Trophoblast cell (in vitro differentiated cells and primary cell): ENCODE measurements at regions not wholly inside any gene's neighbourhood (a gene's known extent, or its start where the extent isn't known, plus 50 kb on each side); places are given as distances from the start of the nearest gene placed in this dataset.
"Not testable (repeated sequence)": the region's sequence is repeated elsewhere in the genome, so short reads cannot be mapped to it uniquely, and the experiment has no call there.

ENCODE experiments used
- DNase-seq, 2 donors: peaks; one replicate each; pipeline ENCODE4 v3.0.0-alpha.2; 2016
- H2AFZ ChIP-seq: 2 replicates; pipeline ENCODE4 v1.6.1; 2013; ENCODE audit warnings: low read length, moderate library complexity, mild to moderate bottlenecking; ENCODE audit not compliant: insufficient read depth, poor library complexity
- H2AK5ac ChIP-seq: 2 replicates; pipeline ENCODE4 v1.6.1; 2013; ENCODE audit warnings: mild to moderate bottlenecking, low read length
- H2BK120ac ChIP-seq: 2 replicates; pipeline ENCODE4 v1.6.1; 2013; ENCODE audit warnings: low read length, mild to moderate bottlenecking, moderate library complexity; ENCODE audit not compliant: insufficient read depth, poor library complexity
- H2BK12ac ChIP-seq: 2 replicates; pipeline ENCODE4 v1.6.1; 2013; ENCODE audit warnings: mild to moderate bottlenecking, low read length, moderate library complexity
- H2BK5ac ChIP-seq: 2 replicates; pipeline ENCODE4 v1.6.1; 2013; ENCODE audit warnings: low read length, low read depth, moderate library complexity, mild to moderate bottlenecking; ENCODE audit not compliant: poor library complexity
- H3K14ac ChIP-seq: 2 replicates; pipeline ENCODE4 v1.6.1; 2013; ENCODE audit warnings: mild to moderate bottlenecking, low read length
- H3K18ac ChIP-seq: 2 replicates; pipeline ENCODE4 v1.6.1; 2013; ENCODE audit warnings: mild to moderate bottlenecking, low read length
- H3K23ac ChIP-seq: 2 replicates; pipeline ENCODE4 v1.6.1; 2013; ENCODE audit warnings: low read length
- H3K27ac ChIP-seq: 2 replicates; pipeline ENCODE4 v1.5.1; 2013; ENCODE audit warnings: low read depth, mild to moderate bottlenecking, inconsistent platforms, low read length, moderate library complexity
- H3K27me3 ChIP-seq: 2 replicates; pipeline ENCODE4 v1.6.1; 2013; ENCODE audit warnings: inconsistent platforms, mild to moderate bottlenecking, low read length, moderate library complexity; ENCODE audit not compliant: insufficient read depth
- H3K36me3 ChIP-seq, 2 experiments: 1 replicate in 1 of 2; 2 replicates in 1 of 2; pipeline ENCODE4 v1.6.1; 2013; ENCODE audit warnings: low read length in 2 of 2, mild to moderate bottlenecking in 2 of 2, moderate library complexity in 1 of 2; ENCODE audit not compliant: insufficient read depth in 2 of 2, control insufficient read depth in 1 of 2
- H3K4ac ChIP-seq: 2 replicates; pipeline ENCODE4 v1.6.1; 2013; ENCODE audit warnings: low read depth, mild to moderate bottlenecking, low read length, moderate library complexity
- H3K4me1 ChIP-seq, 2 experiments: 1 replicate in 1 of 2; 2 replicates in 1 of 2; pipeline ENCODE4 v1.6.1; 2013; ENCODE audit warnings: low read length in 2 of 2, mild to moderate bottlenecking in 2 of 2, moderate library complexity in 1 of 2; ENCODE audit not compliant: insufficient read depth in 2 of 2, control insufficient read depth in 1 of 2
- H3K4me2 ChIP-seq: 2 replicates; pipeline ENCODE4 v1.6.1; 2013; ENCODE audit warnings: inconsistent platforms, mild to moderate bottlenecking, low read length, moderate library complexity
- H3K4me3 ChIP-seq: 2 replicates; pipeline ENCODE4 v1.5.1; 2013; ENCODE audit warnings: mild to moderate bottlenecking, low read depth, low read length, inconsistent platforms
- H3K79me1 ChIP-seq: one replicate; pipeline ENCODE4 v1.6.1; 2013; ENCODE audit warnings: low read length
- H3K79me2 ChIP-seq: 2 replicates; pipeline ENCODE4 v1.6.1; 2013; ENCODE audit warnings: low read length, mild to moderate bottlenecking; ENCODE audit not compliant: control insufficient read depth, insufficient read depth, poor library complexity
- H3K9ac ChIP-seq: 2 replicates; pipeline ENCODE4 v1.6.1; 2013; ENCODE audit warnings: mild to moderate bottlenecking, low read length
- H3K9me3 ChIP-seq: 2 replicates; pipeline ENCODE4 v1.6.1; 2013; ENCODE audit warnings: low read depth, mild to moderate bottlenecking, control low read depth, inconsistent platforms, low read length; ENCODE audit not compliant: insufficient read depth
- H4K12ac ChIP-seq: 2 replicates; pipeline ENCODE4 v1.6.1; 2013; ENCODE audit warnings: low read depth, mild to moderate bottlenecking, low read length, moderate library complexity
- H4K8ac ChIP-seq: 2 replicates; pipeline ENCODE4 v1.6.1; 2013; ENCODE audit warnings: low read depth, mild to moderate bottlenecking, low read length, moderate library complexity
- H4K91ac ChIP-seq: one replicate; pipeline ENCODE4 v1.6.1; 2013; ENCODE audit warnings: low read depth, mild to moderate bottlenecking, low read length, moderate library complexity
- WGBS: extraction: QIAGEN DNeasy Blood & Tissue Kit; methylation state at CpG from one replicate; pipeline ENCODE4 v1.1.7; 2013; ENCODE audit warnings: missing lambda C conversion rate; ENCODE audit not compliant: insufficient read length, insufficient coverage; ENCODE audit errors: extremely low coverage; 5-methylcytosine and 5-hydroxymethylcytosine counted together

GRCh38 chr16:88310796-88311605 lies 71.8 kb upstream of the ZNF469 start:
- no peak overlapping the region for H3K14ac ChIP-seq
- H3K36me3 ChIP-seq, result no peaks in the 10 kb centered on the region
- H3K4ac ChIP-seq, result no peak overlapping the region
- H2BK12ac ChIP-seq, result no peak overlapping the region
- H2BK120ac ChIP-seq, result no peak overlapping the region
- no peak overlapping the region for H4K12ac ChIP-seq
- H3K4me3 ChIP-seq, result no peak overlapping the region
- H3K9me3 ChIP-seq, result peaks cover 11% of the 10 kb centered on the region
- H3K9ac ChIP-seq, result no peak overlapping the region
- H4K8ac ChIP-seq, result no peak overlapping the region
- H2AK5ac ChIP-seq, result no peak overlapping the region
- H3K79me2 ChIP-seq, result no peaks in the 10 kb centered on the region
- no peak for DNase-seq
- no peak overlapping the region for H3K18ac ChIP-seq
- peaks cover 8 to 12% of the 10 kb centered on the region in 2 experiments for H3K4me1 ChIP-seq
- peaks cover 2% of the 10 kb centered on the region for H3K79me1 ChIP-seq
- H2BK5ac ChIP-seq, result no peak overlapping the region
- no peak overlapping the region for H2AFZ ChIP-seq
- no peak overlapping the region for H3K4me2 ChIP-seq
- no CpG with 5 or more reads among the region's 14 CpGs for WGBS
- H3K27ac ChIP-seq, result no peak overlapping the region
- H4K91ac ChIP-seq, result no peak overlapping the region
- no peaks in the 10 kb centered on the region for H3K27me3 ChIP-seq
- no peak overlapping the region for H3K23ac ChIP-seq

- H2AK5ac ChIP-seq, H3K79me1 ChIP-seq, H2AFZ ChIP-seq, H4K12ac ChIP-seq, H3K27ac ChIP-seq, H3K18ac ChIP-seq, H3K79me2 ChIP-seq, H3K14ac ChIP-seq, H3K4me2 ChIP-seq, H3K9ac ChIP-seq, H2BK12ac ChIP-seq, H3K27me3 ChIP-seq, H4K8ac ChIP-seq, H3K4me1 ChIP-seq, H3K36me3 ChIP-seq, H2BK5ac ChIP-seq, DNase-seq, H3K23ac ChIP-seq, H3K4me3 ChIP-seq, H2BK120ac ChIP-seq, H4K91ac ChIP-seq, H3K4ac ChIP-seq: not testable (repeated sequence)
- peaks cover 11% of the 10 kb centered on the region for H3K9me3 ChIP-seq
These were observed 70.9 kb upstream of the ZNF469 start for GRCh38 chr16:88311860-88312259.

- DNase-seq, result no peak
- Histone ChIP-seq H3K4ac (no peak overlapping the region), H3K27ac (no peak overlapping the region), H3K14ac (no peak overlapping the region), H4K8ac (no peak overlapping the region), H3K4me1 (peaks cover 4 to 10% of the 10 kb centered on the region in 2 experiments), H3K36me3 (no peaks in the 10 kb centered on the region), H2BK120ac (no peak overlapping the region), H4K12ac (no peak overlapping the region), H2BK12ac (no peak overlapping the region), H3K4me3 (no peak overlapping the region), H3K18ac (no peak overlapping the region), H3K27me3 (no peaks in the 10 kb centered on the region), H3K9me3 (peaks cover 11% of the 10 kb centered on the region), H3K9ac (no peak overlapping the region), H3K79me1 (peaks cover 2% of the 10 kb centered on the region), H2BK5ac (no peak overlapping the region), H2AFZ (no peak overlapping the region), H3K23ac (no peak overlapping the region), H3K4me2 (no peak overlapping the region), H3K79me2 (no peaks in the 10 kb centered on the region), H4K91ac (no peak overlapping the region), H2AK5ac (no peak overlapping the region)
- WGBS, result no CpG with 5 or more reads among the region's 10 CpGs
These were observed 70.0 kb upstream of the ZNF469 start for GRCh38 chr16:88312732-88313131.

GRCh38 chr16:88314991-88315542 lies 67.7 kb upstream of the ZNF469 start:
- no peak overlapping the region for H3K4me2 ChIP-seq
- H2AFZ ChIP-seq, result peak overlapping the region; percentile 20
- H2BK5ac ChIP-seq, result peak overlapping the region; percentile 13
- H4K91ac ChIP-seq, result peak overlapping the region; percentile 29
- peak overlapping the region; percentile 59 for H2BK12ac ChIP-seq
- H3K9ac ChIP-seq, result no peak overlapping the region
- H2AK5ac ChIP-seq, result peak overlapping the region; percentile 25
- peak overlapping the region; percentile 31 for H2BK120ac ChIP-seq
- H3K4me3 ChIP-seq, result no peak overlapping the region
- peak overlapping the region; percentile 4 for H3K14ac ChIP-seq
- peaks cover 4 to 10% of the 10 kb centered on the region in 2 experiments for H3K4me1 ChIP-seq
- no peak overlapping the region for H3K27ac ChIP-seq
- H3K4ac ChIP-seq, result no peak overlapping the region
- no peaks in the 10 kb centered on the region for H3K36me3 ChIP-seq
- H3K27me3 ChIP-seq, result no peaks in the 10 kb centered on the region
- no peaks in the 10 kb centered on the region for H3K79me2 ChIP-seq
- no peak overlapping the region for H4K12ac ChIP-seq
- no CpG with 5 or more reads among the region's 16 CpGs for WGBS
- no peak for DNase-seq
- H3K18ac ChIP-seq, result peak overlapping the region; percentile 9
- peaks cover 2% of the 10 kb centered on the region for H3K79me1 ChIP-seq
- H4K8ac ChIP-seq, result peak overlapping the region; percentile 12
- H3K9me3 ChIP-seq, result peaks cover 6% of the 10 kb centered on the region
- no peak overlapping the region for H3K23ac ChIP-seq
